Stimulated activated CD4-positive, alpha-beta T cell treated with anti-CD3 and anti-CD28 coated beads, TNF-alpha, amount 100 ng/mL, for 1 hour (primary cell): ENCODE measurements at regions not wholly inside any gene's neighbourhood (a gene's known extent, or its start where the extent isn't known, plus 50 kb on each side); places are given as distances from the start of the nearest gene placed in this dataset.

Experiments
- DNase-seq, 3 donors: peaks; one replicate each; pipeline ENCODE4 v3.0.0-alpha.2; 2020; ENCODE audit warnings: low read depth in 3 of 3, low spot score in 1 of 3

GRCh38 chr12:126781593-126781992 lies 1485.4 kb upstream of the TMEM132C start:
- no peak for DNase-seq

GRCh38 chr12:126782083-126782482 lies 1484.9 kb upstream of the TMEM132C start:
- no peak for DNase-seq

- DNase-seq, result no peak
Measured at GRCh38 chr12:126784328-126784921, 1482.5 kb upstream of the TMEM132C start.

- no peak for DNase-seq
Measured at GRCh38 chr12:126789963-126790362, 1477.0 kb upstream of the TMEM132C start.

- DNase-seq, result no peak
Measured at GRCh38 chr12:126791122-126791521, 1475.8 kb upstream of the TMEM132C start.

- DNase-seq, result no peak
Measured at GRCh38 chr12:126792411-126792810, 1474.6 kb upstream of the TMEM132C start.

- DNase-seq, result no peak
Measured at GRCh38 chr12:126797525-126797924, 1469.4 kb upstream of the TMEM132C start.

GRCh38 chr12:126798449-126798848 lies 1468.5 kb upstream of the TMEM132C start:
- DNase-seq, result no peak

- no peak for DNase-seq
Measured at GRCh38 chr12:126807312-126807865, 1459.6 kb upstream of the TMEM132C start.

GRCh38 chr12:126811391-126811790 lies 1455.6 kb upstream of the TMEM132C start:
- no peak for DNase-seq

GRCh38 chr12:126819554-126819953 lies 1447.4 kb upstream of the TMEM132C start:
- no peak for DNase-seq

GRCh38 chr12:126830778-126831680 lies 1435.9 kb upstream of the TMEM132C start:
- DNase-seq, result no peak

- no peak for DNase-seq
Measured at GRCh38 chr12:126837697-126838096, 1429.3 kb upstream of the TMEM132C start.

GRCh38 chr12:126843915-126844669 lies 1422.9 kb upstream of the TMEM132C start:
- no peak for DNase-seq

GRCh38 chr12:126847005-126847629 lies 1419.9 kb upstream of the TMEM132C start:
- no peak for DNase-seq

GRCh38 chr12:126855768-126856167 lies 1411.2 kb upstream of the TMEM132C start:
- no peak for DNase-seq

GRCh38 chr12:126856958-126857357 lies 1410.0 kb upstream of the TMEM132C start:
- DNase-seq, result no peak

- no peak for DNase-seq
Measured at GRCh38 chr12:126858560-126858959, 1408.4 kb upstream of the TMEM132C start.

- no peak for DNase-seq
Measured at GRCh38 chr12:126860210-126860609, 1406.8 kb upstream of the TMEM132C start.

GRCh38 chr12:126862500-126862899 lies 1404.5 kb upstream of the TMEM132C start:
- no peak for DNase-seq

- no peak for DNase-seq
Measured at GRCh38 chr12:126869644-126870043, 1397.3 kb upstream of the TMEM132C start.
